H9 (cell line): ENCODE measurements at regions not wholly inside any gene's neighbourhood (a gene's known extent, or its start where the extent isn't known, plus 50 kb on each side); places are given as distances from the start of the nearest gene placed in this dataset.

Experiments used
- DNase-seq: peaks from one replicate; pipeline ENCODE4 v3.0.0-alpha.2; 2017
- H2AFZ ChIP-seq: one replicate; pipeline ENCODE4 v1.6.1; 2013; ENCODE audit warnings: mild to moderate bottlenecking, low read length, control low read depth, moderate library complexity
- H2AK5ac ChIP-seq: 2 replicates; pipeline ENCODE4 v1.6.1; 2013; ENCODE audit warnings: low read length, control low read depth, mixed read lengths; ENCODE audit not compliant: insufficient read length
- H2BK120ac ChIP-seq: one replicate; pipeline ENCODE4 v1.6.1; 2013; ENCODE audit warnings: low read depth, mild to moderate bottlenecking, low read length, control low read depth, inconsistent platforms; ENCODE audit not compliant: poor library complexity, severe bottlenecking
- H2BK12ac ChIP-seq: 2 replicates; pipeline ENCODE4 v1.6.1; 2013; ENCODE audit warnings: low read length, control low read depth, mixed read lengths, low read depth; ENCODE audit not compliant: insufficient read length
- H2BK15ac ChIP-seq: 2 replicates; pipeline ENCODE4 v1.6.1; 2013; ENCODE audit warnings: low read depth, low read length, control low read depth
- H2BK20ac ChIP-seq: one replicate; pipeline ENCODE4 v1.6.1; 2013; ENCODE audit warnings: low read depth, mild to moderate bottlenecking, low read length, control low read depth, inconsistent platforms; ENCODE audit not compliant: poor library complexity, severe bottlenecking
- H2BK5ac ChIP-seq: 2 replicates; pipeline ENCODE4 v1.6.1; 2013; ENCODE audit warnings: low read length, control low read depth, mixed read lengths; ENCODE audit not compliant: insufficient read length
- H3K14ac ChIP-seq: 2 replicates; pipeline ENCODE4 v1.6.1; 2013; ENCODE audit warnings: low read length, control low read depth; ENCODE audit not compliant: insufficient read depth
- H3K18ac ChIP-seq: 2 replicates; pipeline ENCODE4 v1.6.1; 2013; ENCODE audit warnings: low read depth, mild to moderate bottlenecking, mixed read lengths, low read length, control low read depth; ENCODE audit not compliant: insufficient read length
- H3K23ac ChIP-seq: 2 replicates; pipeline ENCODE4 v1.6.1; 2013; ENCODE audit warnings: low read length, control low read depth, mixed read lengths, low read depth; ENCODE audit not compliant: insufficient read length
- H3K23me2 ChIP-seq: 2 replicates; pipeline ENCODE4 v1.6.1; 2013; ENCODE audit warnings: low read depth, mild to moderate bottlenecking, mixed read lengths, low read length, control low read depth; ENCODE audit not compliant: insufficient read length, poor library complexity, severe bottlenecking
- H3K27ac ChIP-seq: 2 replicates; pipeline ENCODE4 v1.5.1; 2013; ENCODE audit warnings: low read length, control low read depth, mixed read lengths, low read depth; ENCODE audit not compliant: insufficient read length
- H3K27me3 ChIP-seq: 2 replicates; pipeline ENCODE4 v1.6.1; 2013; ENCODE audit warnings: low read length, control low read depth, inconsistent platforms; ENCODE audit not compliant: insufficient read depth
- H3K4ac ChIP-seq: 2 replicates; pipeline ENCODE4 v1.6.1; 2013; ENCODE audit warnings: low read depth, mild to moderate bottlenecking, control low read depth, inconsistent platforms, low read length, moderate library complexity
- H3K4me1 ChIP-seq: 2 replicates; pipeline ENCODE4 v1.6.1; 2013; ENCODE audit warnings: low read length, control low read depth, inconsistent platforms; ENCODE audit not compliant: insufficient read depth
- H3K4me2 ChIP-seq: 2 replicates; pipeline ENCODE4 v1.6.1; 2013; ENCODE audit warnings: low read length, control low read depth, mixed read lengths; ENCODE audit not compliant: insufficient read length, insufficient read depth
- H3K56ac ChIP-seq: 2 replicates; pipeline ENCODE4 v1.6.1; 2013; ENCODE audit warnings: low read depth, mild to moderate bottlenecking, mixed read lengths, low read length, control low read depth; ENCODE audit not compliant: insufficient read length
- H3K79me1 ChIP-seq: 2 replicates; pipeline ENCODE4 v1.6.1; 2013; ENCODE audit warnings: low read depth, mild to moderate bottlenecking, moderate library complexity, low read length, control low read depth, inconsistent platforms; ENCODE audit not compliant: insufficient read depth, poor library complexity, severe bottlenecking
- H3K79me2 ChIP-seq: 2 replicates; pipeline ENCODE4 v1.6.1; 2013; ENCODE audit warnings: low read length, control low read depth, inconsistent platforms; ENCODE audit not compliant: insufficient read depth
- H3K9ac ChIP-seq: 2 replicates; pipeline ENCODE4 v1.6.1; 2013; ENCODE audit warnings: low read length, control low read depth, mixed read lengths; ENCODE audit not compliant: insufficient read length; ENCODE audit errors: extremely low read depth
- H3K9me3 ChIP-seq: one replicate; pipeline ENCODE4 v1.6.1; 2013; ENCODE audit warnings: low read depth, low read length, inconsistent platforms; ENCODE audit not compliant: control insufficient read depth
- H3T11ph ChIP-seq: one replicate; pipeline ENCODE4 v1.6.1; 2013; ENCODE audit warnings: mild to moderate bottlenecking, low read length, control low read depth, inconsistent platforms
- H4K20me1 ChIP-seq: one replicate; pipeline ENCODE4 v1.6.1; 2013; ENCODE audit not compliant: control insufficient read depth, insufficient read length, insufficient read depth
- H4K5ac ChIP-seq: 2 replicates; pipeline ENCODE4 v1.6.1; 2013; ENCODE audit warnings: low read depth, mild to moderate bottlenecking, mixed read lengths, low read length, control low read depth; ENCODE audit not compliant: insufficient read length
- H4K8ac ChIP-seq: replicated peaks from 2 replicates; pipeline ENCODE4 v1.6.1; 2013; ENCODE audit warnings: low read length, control low read depth, mixed read lengths, low read depth; ENCODE audit not compliant: insufficient read length
- H4K91ac ChIP-seq: 2 replicates; pipeline ENCODE4 v1.6.1; 2013; ENCODE audit warnings: low read depth, mild to moderate bottlenecking, moderate library complexity, mixed read lengths, low read length, control low read depth; ENCODE audit not compliant: insufficient read length
- H3K27ac Mint-ChIP-seq, 3 experiments: 2 replicates in 2 of 3; 3 replicates in 1 of 3; pipeline ENCODE4 v1.8.0; 2020 to 2021; ENCODE audit warnings: mixed read lengths in 3 of 3, mild to moderate bottlenecking in 1 of 3, moderate library complexity in 1 of 3
- H3K27me3 Mint-ChIP-seq: 2 replicates; pipeline ENCODE4 v1.8.0; 2021; ENCODE audit warnings: low read depth, mild to moderate bottlenecking, moderate library complexity, mixed read lengths
- H3K36me3 Mint-ChIP-seq, 3 experiments: 2 replicates in 2 of 3; 3 replicates in 1 of 3; pipeline ENCODE4 v1.8.0; 2020 to 2021; ENCODE audit warnings: low read depth in 3 of 3, mixed read lengths in 3 of 3; ENCODE audit not compliant: insufficient read depth in 1 of 3
- H3K4me1 Mint-ChIP-seq, 2 experiments: 2 replicates each; pipeline ENCODE4 v1.8.0; 2020; ENCODE audit warnings: mixed read lengths in 2 of 2
- H3K4me3 Mint-ChIP-seq, 2 experiments: 2 replicates in 1 of 2; 3 replicates in 1 of 2; pipeline ENCODE4 v1.8.0; 2020 to 2021; ENCODE audit warnings: mild to moderate bottlenecking in 2 of 2, mixed read lengths in 2 of 2, moderate library complexity in 1 of 2
- H3K9me3 Mint-ChIP-seq, 2 experiments: 2 replicates in 1 of 2; 3 replicates in 1 of 2; pipeline ENCODE4 v1.8.0; 2020; ENCODE audit warnings: mild to moderate bottlenecking in 2 of 2, mixed read lengths in 2 of 2, moderate library complexity in 1 of 2
- CTCF ChIP-seq: fragments of 200-600 bp; sonication (generic); conservative IDR thresholded peaks from 3 replicates; pipeline ENCODE4 v1.8.0; 2021; ENCODE audit warnings: antibody characterized with exemption, mild to moderate bottlenecking

DNA sequence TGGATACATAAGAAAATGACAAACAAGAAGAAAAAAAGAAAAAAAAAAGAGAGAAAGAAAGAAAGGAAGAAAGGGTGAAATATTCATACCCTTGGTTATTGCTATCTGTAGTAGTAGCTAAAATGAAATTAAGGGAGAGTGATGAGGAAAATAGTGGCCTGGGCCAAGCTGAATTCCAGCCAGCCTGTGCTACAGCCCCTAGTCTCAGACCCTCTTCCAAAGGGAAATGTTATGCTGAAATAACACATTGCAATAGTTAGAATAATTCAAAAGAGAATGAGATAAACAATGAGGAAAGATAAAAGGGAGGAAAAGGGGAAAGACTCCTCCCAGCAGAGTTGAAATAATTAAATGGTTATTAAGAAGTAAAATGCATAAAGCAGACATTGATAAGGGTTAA lies 268.4 kb upstream of the ROBO1 start:
- H4K8ac ChIP-seq = no peak overlapping the region
- H3K27me3 ChIP-seq = no peaks in the 10 kb centered on the region
- no peak overlapping the region for H3K4me2 ChIP-seq
- no peak for TF ChIP-seq CTCF
- H2BK120ac ChIP-seq = no peak overlapping the region
- DNase-seq = no peak
- H2BK15ac ChIP-seq = no peak overlapping the region
- no peak overlapping the region for H4K5ac ChIP-seq
- H4K20me1 ChIP-seq = no peaks in the 10 kb centered on the region
- no peak overlapping the region for H2AK5ac ChIP-seq
- no peaks in the 10 kb centered on the region for H3K4me1 ChIP-seq
- no peaks in the 10 kb centered on the region for H3K9me3 ChIP-seq
- no peak overlapping the region for H3K56ac ChIP-seq
- no peak overlapping the region for H3K14ac ChIP-seq
- H2BK5ac ChIP-seq = no peak overlapping the region
- H2BK20ac ChIP-seq = no peak overlapping the region
- Mint-ChIP-seq H3K27ac (no peak overlapping the region), H3K4me1 (peaks cover 0 to 3% of the 10 kb centered on the region in 2 experiments; a peak in 1 of 4 replicates), H3K36me3 (no peaks in the 10 kb centered on the region), H3K27me3 (no peaks in the 10 kb centered on the region), H3K4me3 (no peak overlapping the region), H3K9me3 (no peaks in the 10 kb centered on the region)
- no peak overlapping the region for H2BK12ac ChIP-seq
- H3K18ac ChIP-seq = no peak overlapping the region
- no peak overlapping the region for H3K23ac ChIP-seq
- H2AFZ ChIP-seq = no peak overlapping the region
- H3K79me1 ChIP-seq = no peaks in the 10 kb centered on the region
- no peak overlapping the region for H3T11ph ChIP-seq
- H3K4ac ChIP-seq = no peak overlapping the region
- no peak overlapping the region for H3K9ac ChIP-seq
- no peak overlapping the region for H3K27ac ChIP-seq
- H3K23me2 ChIP-seq = no peaks in the 10 kb centered on the region
- H4K91ac ChIP-seq = no peak overlapping the region
- H3K79me2 ChIP-seq = no peaks in the 10 kb centered on the region
